ENCODE measurements at regions not wholly inside any gene's neighbourhood (a gene's known extent, or its start where the extent isn't known, plus 50 kb on each side); places are given as distances from the start of the nearest gene placed in this dataset.

- TF ChIP-seq CTCF (IDR thresholded peaks at IDR 0.05), result no peak
- Histone ChIP-seq H3K4me3 (ENCODE audit: low read length) (no peak overlapping the region), H3K27ac (ENCODE audit: low read length) (no peak overlapping the region), H3K36me3 (ENCODE audit: control insufficient read depth, insufficient read depth, low read length) (no peaks in the 10 kb centered on the region), H3K27me3 (ENCODE audit: control insufficient read depth, insufficient read depth, low read length) (no peaks in the 10 kb centered on the region), H3K9me3 (ENCODE audit: control insufficient read depth, insufficient read depth, low read length) (no peaks in the 10 kb centered on the region), H3K4me1 (ENCODE audit: control insufficient read depth, insufficient read depth, low read length) (no peaks in the 10 kb centered on the region)
- intact Hi-C loops (cut with micrococcal nuclease), result no loop called here
- ATAC-seq (no peak), DNase-seq (no peak)
- H3K4me1 Mint-ChIP-seq, result no peaks in the 10 kb centered on the region
- no CpG with 5 or more reads among the region's 2 CpGs for WGBS (ENCODE audit: insufficient coverage)
- H3K36me3 Mint-ChIP-seq, result no peaks in the 10 kb centered on the region
- H3K9me3 Mint-ChIP-seq, result peaks cover 13 to 18% of the 10 kb centered on the region in 2 donors
- H3K27ac Mint-ChIP-seq, result no peak overlapping the region
- H3K4me3 Mint-ChIP-seq, result no peak overlapping the region
- no peaks in the 10 kb centered on the region for H3K27me3 Mint-ChIP-seq (ENCODE audit: low read depth in 2 of 2)
These were observed 1837.5 kb upstream of the CELF4 start for GRCh38 chr18:39403121-39403520.

GRCh38 chr18:39399662-39400061, 1834.1 kb upstream of the CELF4 start:
- Histone ChIP-seq H3K4me3 (ENCODE audit: low read length) (no peak overlapping the region), H3K27ac (ENCODE audit: low read length) (no peak overlapping the region), H3K9me3 (ENCODE audit: control insufficient read depth, insufficient read depth, low read length) (no peaks in the 10 kb centered on the region), H3K4me1 (ENCODE audit: control insufficient read depth, insufficient read depth, low read length) (no peaks in the 10 kb centered on the region), H3K27me3 (ENCODE audit: control insufficient read depth, insufficient read depth, low read length) (no peaks in the 10 kb centered on the region), H3K36me3 (ENCODE audit: control insufficient read depth, insufficient read depth, low read length) (no peaks in the 10 kb centered on the region)
- Mint-ChIP-seq H3K4me3 (no peak overlapping the region), H3K27ac (no peak overlapping the region), H3K4me1 (no peaks in the 10 kb centered on the region), H3K27me3 (ENCODE audit: low read depth in 2 of 2) (no peaks in the 10 kb centered on the region), H3K36me3 (peaks cover 1% of the 10 kb centered on the region), H3K9me3 (peaks cover 9 to 10% of the 10 kb centered on the region in 2 donors)
- 82% methylated on average over 1 of the region's 1 CpG for WGBS (ENCODE audit: insufficient coverage)
- ATAC-seq, result no peak
- intact Hi-C loops (cut with micrococcal nuclease), result no loop called here
- no peak for DNase-seq
- no peak for TF ChIP-seq CTCF (IDR thresholded peaks at IDR 0.05)

GRCh38 chr18:39396168-39396567, 1830.6 kb upstream of the CELF4 start:
- intact Hi-C loops (cut with micrococcal nuclease), result no loop called here
- ATAC-seq (no peak), DNase-seq (no peak)
- TF ChIP-seq CTCF (IDR thresholded peaks at IDR 0.05), result no peak
- Mint-ChIP-seq H3K27ac (no peak overlapping the region), H3K36me3 (peaks cover 14% of the 10 kb centered on the region), H3K4me1 (no peaks in the 10 kb centered on the region), H3K4me3 (no peak overlapping the region), H3K9me3 (peaks cover 15 to 19% of the 10 kb centered on the region in 2 donors), H3K27me3 (ENCODE audit: low read depth in 2 of 2) (no peaks in the 10 kb centered on the region)
- no peaks in the 10 kb centered on the region for H3K27me3 ChIP-seq (ENCODE audit: control insufficient read depth, insufficient read depth, low read length)
- H3K36me3 ChIP-seq (ENCODE audit: control insufficient read depth, insufficient read depth, low read length), result no peaks in the 10 kb centered on the region
- no peaks in the 10 kb centered on the region for H3K9me3 ChIP-seq (ENCODE audit: control insufficient read depth, insufficient read depth, low read length)
- H3K4me1 ChIP-seq (ENCODE audit: control insufficient read depth, insufficient read depth, low read length), result no peaks in the 10 kb centered on the region
- no peak overlapping the region for H3K4me3 ChIP-seq (ENCODE audit: low read length)
- 100% methylated on average over 1 of the region's 1 CpG for WGBS (ENCODE audit: insufficient coverage)
- H3K27ac ChIP-seq (ENCODE audit: low read length), result no peak overlapping the region

GRCh38 chr18:39389800-39390379, 1824.3 kb upstream of the CELF4 start:
- no peak overlapping the region for H3K27ac ChIP-seq (ENCODE audit: low read length)
- H3K9me3 ChIP-seq (ENCODE audit: control insufficient read depth, insufficient read depth, low read length), result peaks cover 12% of the 10 kb centered on the region
- DNase-seq (no peak), ATAC-seq (no peak)
- no peak for TF ChIP-seq CTCF (IDR thresholded peaks at IDR 0.05)
- Mint-ChIP-seq H3K36me3 (peaks cover 20% of the 10 kb centered on the region), H3K4me1 (no peaks in the 10 kb centered on the region), H3K9me3 (peaks cover 12 to 22% of the 10 kb centered on the region in 2 donors), H3K27ac (no peak overlapping the region), H3K4me3 (no peak overlapping the region), H3K27me3 (ENCODE audit: low read depth in 2 of 2) (no peaks in the 10 kb centered on the region)
- 91% methylated on average over 6 of the region's 6 CpGs for WGBS (ENCODE audit: insufficient coverage)
- no peaks in the 10 kb centered on the region for H3K27me3 ChIP-seq (ENCODE audit: control insufficient read depth, insufficient read depth, low read length)
- H3K4me3 ChIP-seq (ENCODE audit: low read length), result no peak overlapping the region
- intact Hi-C loops (cut with micrococcal nuclease), result no loop called here
- no peaks in the 10 kb centered on the region for H3K36me3 ChIP-seq (ENCODE audit: control insufficient read depth, insufficient read depth, low read length)
- no peaks in the 10 kb centered on the region for H3K4me1 ChIP-seq (ENCODE audit: control insufficient read depth, insufficient read depth, low read length)
